ENCODE measurements at regions not wholly inside any gene's neighbourhood (a gene's known extent, or its start where the extent isn't known, plus 50 kb on each side); places are given as distances from the start of the nearest gene placed in this dataset.
"Not testable (repeated sequence)": the region's sequence is repeated elsewhere in the genome, so short reads cannot be mapped to it uniquely, and the experiment has no call there.

GRCh38 chr13:85562282-85562681 is 236.9 kb downstream of the SLITRK6 start:
- no peak for ATAC-seq
- DNase-seq: no peak

GRCh38 chr13:85557691-85558467 is 241.3 kb downstream of the SLITRK6 start:
- DNase-seq (no peak), ATAC-seq (no peak)
- Histone ChIP-seq H3K9me3 (no peaks in the 10 kb centered on the region), H3K4me1 (no peaks in the 10 kb centered on the region), H3K27ac (no peak overlapping the region), H3K27me3 (ENCODE audit: low read depth) (no peaks in the 10 kb centered on the region), H3K4me3 (no peak overlapping the region), H3K36me3 (no peaks in the 10 kb centered on the region)
- intact Hi-C loops (cut with DNase I): no loop called here
- no peak for TF ChIP-seq CTCF (IDR thresholded peaks at IDR 0.05)

More at GRCh38 chr13:85562282-85562681, 236.9 kb downstream of the SLITRK6 start:
- H3K4me3 ChIP-seq: no peak overlapping the region
- H3K27me3 ChIP-seq (ENCODE audit: low read depth): no peaks in the 10 kb centered on the region
- no peaks in the 10 kb centered on the region for H3K36me3 ChIP-seq
- intact Hi-C loops (cut with DNase I): no loop called here
- no peak overlapping the region for H3K27ac ChIP-seq
- H3K9me3 ChIP-seq: no peaks in the 10 kb centered on the region
- no peaks in the 10 kb centered on the region for H3K4me1 ChIP-seq
- no peak for TF ChIP-seq CTCF (IDR thresholded peaks at IDR 0.05)

- Histone ChIP-seq H3K4me1 (no peaks in the 10 kb centered on the region), H3K27ac (no peak overlapping the region), H3K36me3 (no peaks in the 10 kb centered on the region), H3K27me3 (ENCODE audit: low read depth) (no peaks in the 10 kb centered on the region), H3K9me3 (peaks cover 10% of the 10 kb centered on the region), H3K4me3 (no peak overlapping the region)
- ATAC-seq (no peak), DNase-seq (no peak)
- no peak for TF ChIP-seq CTCF (IDR thresholded peaks at IDR 0.05)
- intact Hi-C loops (cut with DNase I): no loop called here
These were observed 248.2 kb downstream of the SLITRK6 start for GRCh38 chr13:85551012-85551411.

- Histone ChIP-seq H3K36me3 (no peaks in the 10 kb centered on the region), H3K27ac (no peak overlapping the region), H3K4me1 (no peaks in the 10 kb centered on the region), H3K9me3 (peaks cover 10% of the 10 kb centered on the region), H3K4me3 (no peak overlapping the region), H3K27me3 (ENCODE audit: low read depth) (no peaks in the 10 kb centered on the region)
- intact Hi-C loops (cut with DNase I): no loop called here
- ATAC-seq (no peak), DNase-seq (no peak)
- TF ChIP-seq CTCF (IDR thresholded peaks at IDR 0.05): no peak
These were observed 249.4 kb downstream of the SLITRK6 start for GRCh38 chr13:85549819-85550218.

- intact Hi-C loops (cut with DNase I); DNase-seq; H3K27ac ChIP-seq; ATAC-seq; H3K4me3 ChIP-seq; H3K27me3 ChIP-seq (ENCODE audit: low read depth); H3K36me3 ChIP-seq; H3K4me1 ChIP-seq; H3K9me3 ChIP-seq: not testable (repeated sequence)
These were observed 250.4 kb downstream of the SLITRK6 start for GRCh38 chr13:85548845-85549244.

- DNase-seq: no peak
- TF ChIP-seq CTCF (IDR thresholded peaks at IDR 0.05): no peak
- intact Hi-C loops (cut with DNase I): no loop called here
- no peak overlapping the region for H3K27ac ChIP-seq
- H3K9me3 ChIP-seq: peaks cover 10% of the 10 kb centered on the region
- no peak for ATAC-seq
- H3K4me1 ChIP-seq: no peaks in the 10 kb centered on the region
- no peaks in the 10 kb centered on the region for H3K27me3 ChIP-seq (ENCODE audit: low read depth)
- H3K36me3 ChIP-seq: no peaks in the 10 kb centered on the region
- no peak overlapping the region for H3K4me3 ChIP-seq
These were observed 253.4 kb downstream of the SLITRK6 start for GRCh38 chr13:85545771-85546170.
